Keratinocyte (primary cell): ENCODE measurements at regions not wholly inside any gene's neighbourhood (a gene's known extent, or its start where the extent isn't known, plus 50 kb on each side); places are given as distances from the start of the nearest gene placed in this dataset.

ENCODE experiments used
- DNase-seq: peaks from one replicate; pipeline ENCODE4 v3.0.0-alpha.2; 2011; ENCODE audit warnings: low read depth, missing footprints, low spot score
- FAIRE-seq: peaks from 2 replicates; lab custom pipeline; 2011; peaks lifted over from hg19 to GRCh38; lab: Jason Lieb, UNC
- H2AFZ ChIP-seq: 2 replicates; pipeline ENCODE4 v1.6.0; 2012; ENCODE audit warnings: low read length, control low read depth, inconsistent platforms; ENCODE audit not compliant: control insufficient read depth
- H3K27ac ChIP-seq: 2 replicates; pipeline ENCODE4 v1.5.1; 2011; ENCODE audit warnings: low read length; ENCODE audit not compliant: control insufficient read depth, insufficient read depth
- H3K27me3 ChIP-seq: 3 replicates; pipeline ENCODE4 v1.6.0; 2011; ENCODE audit warnings: low read length; ENCODE audit not compliant: control insufficient read depth, insufficient read depth; ENCODE audit errors: extremely low read depth
- H3K36me3 ChIP-seq, 2 experiments: 2 replicates in 1 of 2; 3 replicates in 1 of 2; pipeline ENCODE4 v1.5.1; 2011; ENCODE audit warnings: low read length in 2 of 2, mild to moderate bottlenecking in 1 of 2; ENCODE audit not compliant: control insufficient read depth in 2 of 2, insufficient read depth in 2 of 2; ENCODE audit errors: extremely low read depth in 1 of 2
- H3K4me1 ChIP-seq: 3 replicates; pipeline ENCODE4 v1.5.1; 2011; ENCODE audit warnings: low read length; ENCODE audit not compliant: control insufficient read depth, insufficient read depth; ENCODE audit errors: extremely low read depth
- H3K4me2 ChIP-seq: 3 replicates; pipeline ENCODE4 v1.6.0; 2011; ENCODE audit warnings: low read depth, low read length; ENCODE audit not compliant: control insufficient read depth, insufficient read depth; ENCODE audit errors: extremely low read depth
- H3K4me3 ChIP-seq, 3 experiments: fragments of 200-600 bp in 1 of 3; sonication (generic) in 1 of 3; 2 replicates in 2 of 3; 3 replicates in 1 of 3; pipeline ENCODE4 v1.5.1; 2011 to 2016; ENCODE audit warnings: low read length in 3 of 3, mild to moderate bottlenecking in 3 of 3, control low read depth in 2 of 3, inconsistent platforms in 1 of 3, low read depth in 1 of 3, mixed read lengths in 1 of 3, mixed run types in 1 of 3, moderate library complexity in 1 of 3; ENCODE audit not compliant: control insufficient read depth in 2 of 3, insufficient read depth in 2 of 3; ENCODE audit errors: extremely low read depth in 1 of 3
- H3K79me2 ChIP-seq: 2 replicates; pipeline ENCODE4 v1.6.0; 2012; ENCODE audit warnings: low read length; ENCODE audit not compliant: control insufficient read depth, insufficient read depth
- H3K9ac ChIP-seq: 3 replicates; pipeline ENCODE4 v1.6.0; 2011; ENCODE audit warnings: low read length; ENCODE audit not compliant: control insufficient read depth, insufficient read depth; ENCODE audit errors: extremely low read depth
- H3K9me1 ChIP-seq: 3 replicates; pipeline ENCODE4 v1.6.0; 2011; ENCODE audit warnings: low read length; ENCODE audit not compliant: control insufficient read depth, insufficient read depth; ENCODE audit errors: extremely low read depth
- H3K9me3 ChIP-seq: 2 replicates; pipeline ENCODE4 v1.5.1; 2012; ENCODE audit warnings: low read depth, low read length; ENCODE audit not compliant: control insufficient read depth
- H4K20me1 ChIP-seq: 3 replicates; pipeline ENCODE4 v1.6.0; 2011; ENCODE audit warnings: low read length; ENCODE audit not compliant: control insufficient read depth, insufficient read depth; ENCODE audit errors: extremely low read depth
- EZH2 ChIP-seq: IDR thresholded peaks from one replicate; pipeline ENCODE4 v1.6.1; 2012; ENCODE audit warnings: inconsistent platforms, mild to moderate bottlenecking, low read length, moderate library complexity
- dilution Hi-C: fragments of 300-500 bp; cut with MboI; formaldehyde crosslinking; loops from one replicate; pipeline ENCODE4 v1.7.0; 2020; ENCODE audit warnings: low sequenced_read_pairs; ENCODE audit not compliant: extremely low pct_ligation_motif_present
- TF ChIP-seq, protein P1 (sequence below), 3 experiments: IDR thresholded peaks in 1 of 3; conservative IDR thresholded peaks in 1 of 3; optimal IDR thresholded peaks in 1 of 3; 2 replicates in 2 of 3; 3 replicates in 1 of 3; pipeline versions ENCODE3 to v1.5.1; 2011; ENCODE audit warnings: low read length in 3 of 3, mild to moderate bottlenecking in 3 of 3, moderate library complexity in 2 of 3, control low read depth in 1 of 3, inconsistent platforms in 1 of 3; ENCODE audit not compliant: insufficient read depth in 2 of 3; ENCODE audit errors: extremely low read depth in 1 of 3

DNA sequence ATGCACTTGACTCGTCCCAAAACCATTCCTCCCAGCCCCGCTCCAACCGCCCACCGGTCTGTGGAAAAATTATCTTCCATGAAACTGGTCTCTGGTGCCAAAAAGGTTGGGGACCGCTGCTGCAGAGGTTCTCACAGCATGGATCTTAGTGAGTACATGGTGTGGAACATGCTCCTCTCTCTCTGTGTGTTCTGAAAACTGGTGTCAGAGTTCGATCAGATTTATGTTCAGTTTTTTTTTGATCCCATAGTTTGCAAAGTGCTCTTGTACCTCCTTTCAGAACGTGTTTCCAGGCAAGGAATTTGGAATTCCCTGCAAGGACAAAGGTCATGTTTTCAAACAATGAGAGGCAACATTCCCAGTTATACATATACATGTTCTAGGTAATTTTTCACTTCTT lies 61.2 kb upstream of the FAM171A1 start:
- Histone ChIP-seq H3K4me2 (no peak overlapping the region), H3K9ac (no peak overlapping the region), H3K4me1 (no peaks in the 10 kb centered on the region), H2AFZ (no peak overlapping the region), H3K9me3 (no peaks in the 10 kb centered on the region), H3K4me3 (no peak overlapping the region), H3K36me3 (no peaks in the 10 kb centered on the region), H3K9me1 (no peaks in the 10 kb centered on the region), H3K27ac (no peak overlapping the region), H4K20me1 (no peaks in the 10 kb centered on the region), H3K79me2 (no peaks in the 10 kb centered on the region), H3K27me3 (no peaks in the 10 kb centered on the region)
- DNase-seq (no peak), FAIRE-seq (no peak)
- dilution Hi-C loops: no loop called here
- no peak for TF ChIP-seq EZH2
- TF ChIP-seq, protein P1, sequence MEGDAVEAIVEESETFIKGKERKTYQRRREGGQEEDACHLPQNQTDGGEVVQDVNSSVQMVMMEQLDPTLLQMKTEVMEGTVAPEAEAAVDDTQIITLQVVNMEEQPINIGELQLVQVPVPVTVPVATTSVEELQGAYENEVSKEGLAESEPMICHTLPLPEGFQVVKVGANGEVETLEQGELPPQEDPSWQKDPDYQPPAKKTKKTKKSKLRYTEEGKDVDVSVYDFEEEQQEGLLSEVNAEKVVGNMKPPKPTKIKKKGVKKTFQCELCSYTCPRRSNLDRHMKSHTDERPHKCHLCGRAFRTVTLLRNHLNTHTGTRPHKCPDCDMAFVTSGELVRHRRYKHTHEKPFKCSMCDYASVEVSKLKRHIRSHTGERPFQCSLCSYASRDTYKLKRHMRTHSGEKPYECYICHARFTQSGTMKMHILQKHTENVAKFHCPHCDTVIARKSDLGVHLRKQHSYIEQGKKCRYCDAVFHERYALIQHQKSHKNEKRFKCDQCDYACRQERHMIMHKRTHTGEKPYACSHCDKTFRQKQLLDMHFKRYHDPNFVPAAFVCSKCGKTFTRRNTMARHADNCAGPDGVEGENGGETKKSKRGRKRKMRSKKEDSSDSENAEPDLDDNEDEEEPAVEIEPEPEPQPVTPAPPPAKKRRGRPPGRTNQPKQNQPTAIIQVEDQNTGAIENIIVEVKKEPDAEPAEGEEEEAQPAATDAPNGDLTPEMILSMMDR (optimal IDR thresholded peaks at IDR 0.05 in 1 of 3, IDR thresholded peaks at IDR 0.05 in 1 of 3, conservative IDR thresholded peaks at IDR 0.05 in 1 of 3; ENCODE audit: extremely low read depth in 1 of 3, insufficient read depth in 2 of 3, low read length in 3 of 3): no peak

DNA sequence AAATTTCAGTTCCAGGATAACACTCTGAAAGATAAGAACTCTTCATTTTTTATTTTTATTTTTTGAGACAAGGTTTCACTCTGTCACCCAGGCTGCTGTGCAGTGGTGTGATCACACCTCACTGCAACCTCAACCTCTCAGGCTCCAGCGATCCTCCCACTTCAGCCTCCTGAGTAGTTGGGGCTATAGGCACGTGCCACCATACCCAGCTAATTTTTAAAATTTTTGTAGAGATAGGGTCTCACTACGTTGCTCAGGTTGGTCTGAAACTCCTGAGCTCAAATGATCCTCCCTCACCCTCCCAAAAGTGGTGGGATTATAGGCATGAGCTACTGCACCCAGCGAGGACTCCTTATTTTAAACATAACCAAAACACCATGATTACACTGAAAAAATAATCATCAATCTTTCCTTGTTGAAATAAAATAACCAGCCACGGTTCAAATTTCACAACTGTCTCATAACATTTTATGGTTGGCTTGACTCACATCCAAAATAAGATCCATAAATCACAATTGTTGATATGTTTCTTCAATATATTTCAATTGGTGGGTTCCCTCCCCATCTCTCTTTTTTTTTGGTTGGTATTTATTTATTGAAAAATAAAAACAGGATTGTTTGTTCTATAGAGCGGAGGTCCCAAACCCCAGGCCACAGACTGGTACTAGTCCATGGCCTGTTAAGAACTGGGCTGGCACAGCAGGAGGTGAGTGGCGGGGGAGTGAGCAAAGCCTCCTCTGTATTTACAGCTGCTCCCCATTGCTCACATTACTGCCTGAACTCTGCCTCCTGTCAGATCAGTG lies 60.1 kb upstream of the FAM171A1 start:
- dilution Hi-C loops: no loop called here
- DNase-seq (no peak), FAIRE-seq (no peak)
- H3K79me2 ChIP-seq: no peaks in the 10 kb centered on the region
- no peak for TF ChIP-seq EZH2
- TF ChIP-seq, protein P1 (optimal IDR thresholded peaks at IDR 0.05 in 1 of 3, IDR thresholded peaks at IDR 0.05 in 1 of 3, conservative IDR thresholded peaks at IDR 0.05 in 1 of 3; ENCODE audit: extremely low read depth in 1 of 3, insufficient read depth in 2 of 3, low read length in 3 of 3): no peak
- H3K4me2 ChIP-seq: no peak overlapping the region
- no peak overlapping the region for H2AFZ ChIP-seq
- no peaks in the 10 kb centered on the region for H4K20me1 ChIP-seq
- no peak overlapping the region for H3K27ac ChIP-seq
- no peak overlapping the region for H3K4me3 ChIP-seq
- H3K36me3 ChIP-seq: no peaks in the 10 kb centered on the region
- no peaks in the 10 kb centered on the region for H3K27me3 ChIP-seq
- no peaks in the 10 kb centered on the region for H3K9me3 ChIP-seq
- no peaks in the 10 kb centered on the region for H3K4me1 ChIP-seq
- no peak overlapping the region for H3K9ac ChIP-seq
- H3K9me1 ChIP-seq: no peaks in the 10 kb centered on the region
